Gastrocnemius medialis (tissue), 4 donors: ENCODE measurements at regions not wholly inside any gene's neighbourhood (a gene's known extent, or its start where the extent isn't known, plus 50 kb on each side); places are given as distances from the start of the nearest gene placed in this dataset.

ENCODE experiments used
- CTCF ChIP-seq, 5 experiments: fragments of 450-650 bp in 3 of 5; fragments of 200-600 bp in 2 of 5; sonication (generic) in 2 of 5; IDR thresholded peaks in 4 of 5; conservative IDR thresholded peaks in 1 of 5; 1 replicate in 4 of 5; 2 replicates in 1 of 5; pipeline ENCODE4 v1.5.1; 2016 to 2019; ENCODE audit warnings: antibody characterized with exemption in 5 of 5, mild to moderate bottlenecking in 3 of 5, moderate library complexity in 3 of 5
- POLR2A ChIP-seq, 2 donors: fragments of 450-650 bp; IDR thresholded peaks; one replicate each; pipeline ENCODE4 v1.6.1; 2017; ENCODE audit warnings: antibody characterized with exemption in 2 of 2, mild to moderate bottlenecking in 2 of 2, moderate library complexity in 2 of 2

GRCh38 chr15:95699578-95699977, 630.9 kb upstream of the NR2F2 start:
- TF ChIP-seq CTCF (IDR thresholded peaks at IDR 0.05 in 4 of 5, conservative IDR thresholded peaks at IDR 0.05 in 1 of 5) (no peak), POLR2A (IDR thresholded peaks at IDR 0.05) (no peak)
